HUES48 (cell line): ENCODE measurements at regions not wholly inside any gene's neighbourhood (a gene's known extent, or its start where the extent isn't known, plus 50 kb on each side); places are given as distances from the start of the nearest gene placed in this dataset.

ENCODE experiments used
- H3K27ac ChIP-seq: one replicate; pipeline ENCODE4 v1.7.0; 2013; ENCODE audit warnings: low read depth, low read length, inconsistent platforms
- H3K27me3 ChIP-seq: 2 replicates; pipeline ENCODE4 v1.6.1; 2013; ENCODE audit warnings: mild to moderate bottlenecking, low read length; ENCODE audit not compliant: control insufficient read depth, insufficient read depth
- H3K36me3 ChIP-seq: 2 replicates; pipeline ENCODE4 v1.6.1; 2013; ENCODE audit warnings: low read length; ENCODE audit not compliant: control insufficient read depth, insufficient read depth
- H3K4me1 ChIP-seq: 2 replicates; pipeline ENCODE4 v1.6.1; 2013; ENCODE audit warnings: mild to moderate bottlenecking, low read length; ENCODE audit not compliant: control insufficient read depth, insufficient read depth
- H3K4me3 ChIP-seq: 2 replicates; pipeline ENCODE4 v1.5.1; 2013; ENCODE audit warnings: mild to moderate bottlenecking, low read depth, low read length
- H3K9ac ChIP-seq: 2 replicates; pipeline ENCODE4 v1.6.1; 2013; ENCODE audit warnings: mild to moderate bottlenecking, low read depth, low read length, moderate library complexity
- H3K9me3 ChIP-seq: 2 replicates; pipeline ENCODE4 v1.6.1; 2013; ENCODE audit warnings: low read length; ENCODE audit not compliant: control insufficient read depth, insufficient read depth

- peaks cover 7% of the 10 kb centered on the region for H3K9me3 ChIP-seq
- no peaks in the 10 kb centered on the region for H3K4me1 ChIP-seq
- no peaks in the 10 kb centered on the region for H3K27me3 ChIP-seq
- H3K27ac ChIP-seq = no peak overlapping the region
- H3K4me3 ChIP-seq = no peak overlapping the region
- no peak overlapping the region for H3K9ac ChIP-seq
- H3K36me3 ChIP-seq = no peaks in the 10 kb centered on the region
These were observed 181.6 kb upstream of the SYNCRIP start for GRCh38 chr6:85824329-85824728.

GRCh38 chr6:85810558-85810957 lies 167.9 kb upstream of the SYNCRIP start:
- Histone ChIP-seq H3K4me1 (no peaks in the 10 kb centered on the region), H3K4me3 (no peak overlapping the region), H3K27ac (no peak overlapping the region), H3K9ac (no peak overlapping the region), H3K27me3 (no peaks in the 10 kb centered on the region), H3K9me3 (peaks cover 66% of the 10 kb centered on the region), H3K36me3 (no peaks in the 10 kb centered on the region)

GRCh38 chr6:85803721-85804120 lies 161.0 kb upstream of the SYNCRIP start:
- Histone ChIP-seq H3K9ac (no peak overlapping the region), H3K4me1 (no peaks in the 10 kb centered on the region), H3K27ac (no peak overlapping the region), H3K27me3 (no peaks in the 10 kb centered on the region), H3K9me3 (peaks cover 20% of the 10 kb centered on the region; the same call in 1 of the 2 replicates), H3K36me3 (no peaks in the 10 kb centered on the region), H3K4me3 (no peak overlapping the region)

GRCh38 chr6:85802162-85802561 lies 159.5 kb upstream of the SYNCRIP start:
- H3K36me3 ChIP-seq = no peaks in the 10 kb centered on the region
- no peaks in the 10 kb centered on the region for H3K4me1 ChIP-seq
- no peak overlapping the region for H3K9ac ChIP-seq
- H3K27me3 ChIP-seq = no peaks in the 10 kb centered on the region
- H3K4me3 ChIP-seq = no peak overlapping the region
- peaks cover 10% of the 10 kb centered on the region; the same call in 1 of the 2 replicates for H3K9me3 ChIP-seq
- no peak overlapping the region for H3K27ac ChIP-seq

GRCh38 chr6:85798931-85799652 lies 156.4 kb upstream of the SYNCRIP start:
- Histone ChIP-seq H3K27me3 (no peaks in the 10 kb centered on the region), H3K36me3 (no peaks in the 10 kb centered on the region), H3K4me1 (no peaks in the 10 kb centered on the region), H3K9me3 (no peaks in the 10 kb centered on the region), H3K9ac (no peak overlapping the region), H3K27ac (no peak overlapping the region), H3K4me3 (no peak overlapping the region)

- Histone ChIP-seq H3K27ac (no peak overlapping the region), H3K27me3 (no peaks in the 10 kb centered on the region), H3K36me3 (no peaks in the 10 kb centered on the region), H3K9me3 (peaks cover 2% of the 10 kb centered on the region; the same call in 1 of the 2 replicates), H3K9ac (no peak overlapping the region), H3K4me3 (no peak overlapping the region), H3K4me1 (no peaks in the 10 kb centered on the region)
These were observed 155.3 kb upstream of the SYNCRIP start for GRCh38 chr6:85797993-85798392.

- Histone ChIP-seq H3K9me3 (peaks cover 3% of the 10 kb centered on the region; the same call in 1 of the 2 replicates), H3K4me1 (no peaks in the 10 kb centered on the region), H3K27ac (no peak overlapping the region), H3K9ac (no peak overlapping the region), H3K4me3 (no peak overlapping the region), H3K27me3 (no peaks in the 10 kb centered on the region), H3K36me3 (no peaks in the 10 kb centered on the region)
These were observed 153.3 kb upstream of the SYNCRIP start for GRCh38 chr6:85795945-85796344.

GRCh38 chr6:85792254-85792653 lies 149.6 kb upstream of the SYNCRIP start:
- Histone ChIP-seq H3K36me3 (no peaks in the 10 kb centered on the region), H3K4me3 (no peak overlapping the region), H3K27me3 (no peaks in the 10 kb centered on the region), H3K27ac (no peak overlapping the region), H3K4me1 (no peaks in the 10 kb centered on the region), H3K9me3 (peaks cover 21% of the 10 kb centered on the region; the same call in 1 of the 2 replicates), H3K9ac (no peak overlapping the region)

- peaks cover 8% of the 10 kb centered on the region; the same call in 1 of the 2 replicates for H3K4me1 ChIP-seq
- no peak overlapping the region for H3K27ac ChIP-seq
- no peak overlapping the region for H3K4me3 ChIP-seq
These were observed 133.2 kb upstream of the SYNCRIP start for GRCh38 chr6:85775883-85776282.

GRCh38 chr6:85772641-85773040 lies 130.0 kb upstream of the SYNCRIP start:
- Histone ChIP-seq H3K4me1 (peaks cover 8% of the 10 kb centered on the region; the same call in 1 of the 2 replicates), H3K27me3 (no peaks in the 10 kb centered on the region), H3K9ac (no peak overlapping the region), H3K9me3 (no peaks in the 10 kb centered on the region), H3K36me3 (no peaks in the 10 kb centered on the region), H3K27ac (no peak overlapping the region), H3K4me3 (no peak overlapping the region)

More at GRCh38 chr6:85775883-85776282, 133.2 kb upstream of the SYNCRIP start:
- Histone ChIP-seq H3K36me3 (no peaks in the 10 kb centered on the region), H3K27me3 (no peaks in the 10 kb centered on the region), H3K9me3 (0 out of 2 replicates have a peak, but pooled peaks cover 3% of the 10 kb centered on the region), H3K9ac (no peak overlapping the region)

- Histone ChIP-seq H3K27ac (no peak overlapping the region), H3K9ac (no peak overlapping the region), H3K36me3 (no peaks in the 10 kb centered on the region), H3K4me1 (peaks cover 8% of the 10 kb centered on the region; the same call in 1 of the 2 replicates), H3K4me3 (no peak overlapping the region), H3K27me3 (no peaks in the 10 kb centered on the region), H3K9me3 (no peaks in the 10 kb centered on the region)
These were observed 129.3 kb upstream of the SYNCRIP start for GRCh38 chr6:85771925-85772430.
